Ishikawa (cell line): ENCODE measurements at regions not wholly inside any gene's neighbourhood (a gene's known extent, or its start where the extent isn't known, plus 50 kb on each side); places are given as distances from the start of the nearest gene placed in this dataset.

Source experiments
- TAF1 ChIP-seq: IDR thresholded peaks from 2 replicates; pipeline ENCODE4 v1.6.1; 2012; ENCODE audit warnings: low read depth, mild to moderate bottlenecking
- YY1 ChIP-seq: IDR thresholded peaks from 2 replicates; pipeline ENCODE4 v1.6.1; 2012; ENCODE audit warnings: low read depth
- TF ChIP-seq, protein P1 (sequence below): IDR thresholded peaks from 2 replicates; pipeline ENCODE4 v1.6.1; 2012
- TF ChIP-seq, protein P2 (sequence below): IDR thresholded peaks from 2 replicates; pipeline ENCODE4 v1.6.1; 2012; ENCODE audit warnings: low read depth, mild to moderate bottlenecking
- TF ChIP-seq, protein P3 (sequence below): IDR thresholded peaks from 2 replicates; pipeline ENCODE4 v1.6.1; 2012

DNA sequence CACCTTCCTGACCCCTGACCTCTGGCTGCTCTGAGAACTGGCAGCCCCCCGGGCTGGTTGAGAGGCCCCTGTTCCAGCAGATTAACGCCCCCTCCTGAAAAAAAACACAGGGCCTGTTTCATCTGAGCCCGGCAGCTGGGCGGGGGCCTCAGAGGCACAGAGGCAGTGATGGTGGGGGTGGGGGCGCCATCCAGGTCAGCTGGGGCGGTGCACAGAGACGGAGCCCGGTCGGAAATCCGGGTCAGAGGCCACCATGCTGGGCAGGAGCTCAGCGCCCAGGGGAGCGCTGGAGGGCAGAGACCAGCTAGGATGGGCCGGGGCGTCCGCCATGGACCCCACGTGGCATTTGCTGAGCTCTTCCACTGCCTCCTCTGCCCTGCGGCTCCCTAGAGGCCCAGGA is 68.0 kb downstream of the UNCX start:
- TF ChIP-seq TAF1, result no peak
- TF ChIP-seq, protein P1, sequence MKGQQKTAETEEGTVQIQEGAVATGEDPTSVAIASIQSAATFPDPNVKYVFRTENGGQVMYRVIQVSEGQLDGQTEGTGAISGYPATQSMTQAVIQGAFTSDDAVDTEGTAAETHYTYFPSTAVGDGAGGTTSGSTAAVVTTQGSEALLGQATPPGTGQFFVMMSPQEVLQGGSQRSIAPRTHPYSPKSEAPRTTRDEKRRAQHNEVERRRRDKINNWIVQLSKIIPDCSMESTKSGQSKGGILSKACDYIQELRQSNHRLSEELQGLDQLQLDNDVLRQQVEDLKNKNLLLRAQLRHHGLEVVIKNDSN, result no peak
- no peak for TF ChIP-seq YY1
- TF ChIP-seq, protein P2, sequence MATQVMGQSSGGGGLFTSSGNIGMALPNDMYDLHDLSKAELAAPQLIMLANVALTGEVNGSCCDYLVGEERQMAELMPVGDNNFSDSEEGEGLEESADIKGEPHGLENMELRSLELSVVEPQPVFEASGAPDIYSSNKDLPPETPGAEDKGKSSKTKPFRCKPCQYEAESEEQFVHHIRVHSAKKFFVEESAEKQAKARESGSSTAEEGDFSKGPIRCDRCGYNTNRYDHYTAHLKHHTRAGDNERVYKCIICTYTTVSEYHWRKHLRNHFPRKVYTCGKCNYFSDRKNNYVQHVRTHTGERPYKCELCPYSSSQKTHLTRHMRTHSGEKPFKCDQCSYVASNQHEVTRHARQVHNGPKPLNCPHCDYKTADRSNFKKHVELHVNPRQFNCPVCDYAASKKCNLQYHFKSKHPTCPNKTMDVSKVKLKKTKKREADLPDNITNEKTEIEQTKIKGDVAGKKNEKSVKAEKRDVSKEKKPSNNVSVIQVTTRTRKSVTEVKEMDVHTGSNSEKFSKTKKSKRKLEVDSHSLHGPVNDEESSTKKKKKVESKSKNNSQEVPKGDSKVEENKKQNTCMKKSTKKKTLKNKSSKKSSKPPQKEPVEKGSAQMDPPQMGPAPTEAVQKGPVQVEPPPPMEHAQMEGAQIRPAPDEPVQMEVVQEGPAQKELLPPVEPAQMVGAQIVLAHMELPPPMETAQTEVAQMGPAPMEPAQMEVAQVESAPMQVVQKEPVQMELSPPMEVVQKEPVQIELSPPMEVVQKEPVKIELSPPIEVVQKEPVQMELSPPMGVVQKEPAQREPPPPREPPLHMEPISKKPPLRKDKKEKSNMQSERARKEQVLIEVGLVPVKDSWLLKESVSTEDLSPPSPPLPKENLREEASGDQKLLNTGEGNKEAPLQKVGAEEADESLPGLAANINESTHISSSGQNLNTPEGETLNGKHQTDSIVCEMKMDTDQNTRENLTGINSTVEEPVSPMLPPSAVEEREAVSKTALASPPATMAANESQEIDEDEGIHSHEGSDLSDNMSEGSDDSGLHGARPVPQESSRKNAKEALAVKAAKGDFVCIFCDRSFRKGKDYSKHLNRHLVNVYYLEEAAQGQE, result no peak
- TF ChIP-seq, protein P3, sequence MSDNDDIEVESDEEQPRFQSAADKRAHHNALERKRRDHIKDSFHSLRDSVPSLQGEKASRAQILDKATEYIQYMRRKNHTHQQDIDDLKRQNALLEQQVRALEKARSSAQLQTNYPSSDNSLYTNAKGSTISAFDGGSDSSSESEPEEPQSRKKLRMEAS, result no peak
